SK-N-SH treated with all-trans-retinoic acid at 6 μM for 48 hours (cell line): ENCODE measurements at regions not wholly inside any gene's neighbourhood (a gene's known extent, or its start where the extent isn't known, plus 50 kb on each side); places are given as distances from the start of the nearest gene placed in this dataset.

ENCODE experiments used
- ATAC-seq: fragments of 200-7000 bp; cut with Tn5 transposase; 3 replicates; pipeline ENCODE4 v1.9.1; 2020; ENCODE audit warnings: mild to moderate bottlenecking, moderate library complexity
- ARNTL ChIP-seq: fragments of 450-650 bp; formaldehyde crosslinking; IDR thresholded peaks from 2 replicates; pipeline ENCODE4 v1.5.0; 2020; ENCODE audit warnings: low read depth, mild to moderate bottlenecking, moderate library complexity, borderline replicate concordance
- BACH2 ChIP-seq: fragments of 250-450 bp; sonication (Bioruptor Pico); IDR thresholded peaks from 2 replicates; pipeline ENCODE4 v1.9.0; 2021; ENCODE audit warnings: mild to moderate bottlenecking, borderline replicate concordance
- CSDC2 ChIP-seq: fragments of 250-450 bp; sonication (Bioruptor Pico); IDR thresholded peaks from 2 replicates; pipeline ENCODE4 v1.5.0; 2020; ENCODE audit warnings: mild to moderate bottlenecking, moderate library complexity
- ESRRG ChIP-seq: fragments of 250-450 bp; sonication (Bioruptor Pico); IDR thresholded peaks from 2 replicates; pipeline ENCODE4 v1.6.1; 2021; ENCODE audit warnings: mild to moderate bottlenecking
- GLIS3 ChIP-seq: fragments of 250-450 bp; sonication (Bioruptor Pico); IDR thresholded peaks from 2 replicates; pipeline ENCODE4 v1.5.0; 2020; ENCODE audit warnings: mild to moderate bottlenecking, moderate library complexity
- ISL1 ChIP-seq: fragments of 250-450 bp; sonication (Bioruptor Pico); IDR thresholded peaks from 2 replicates; pipeline ENCODE4 v2.1.2; 2022; ENCODE audit warnings: mild to moderate bottlenecking, moderate library complexity
- OSR1 ChIP-seq: fragments of 250-450 bp; sonication (Bioruptor Pico); IDR thresholded peaks from 2 replicates; pipeline ENCODE4 v1.8.0; 2022; ENCODE audit warnings: moderate library complexity, mild to moderate bottlenecking, inconsistent platforms
- PPARA ChIP-seq: fragments of 250-450 bp; sonication (Bioruptor Pico); IDR thresholded peaks from 2 replicates; pipeline ENCODE4 v1.5.0; 2020; ENCODE audit warnings: mild to moderate bottlenecking, borderline replicate concordance
- RARB ChIP-seq: fragments of 250-450 bp; sonication (Bioruptor Pico); IDR thresholded peaks from 2 replicates; pipeline ENCODE4 v1.8.0; 2021; ENCODE audit warnings: mild to moderate bottlenecking, moderate library complexity
- SNAI2 ChIP-seq: fragments of 250-450 bp; sonication (Bioruptor Pico); IDR thresholded peaks from 2 replicates; pipeline ENCODE4 v1.5.0; 2020; ENCODE audit warnings: mild to moderate bottlenecking, moderate library complexity
- TCF4 ChIP-seq: fragments of 250-450 bp; sonication (Bioruptor Pico); IDR thresholded peaks from 2 replicates; pipeline ENCODE4 v1.8.0; 2021; ENCODE audit warnings: mild to moderate bottlenecking, moderate library complexity, borderline replicate concordance
- ZC3H10 ChIP-seq: fragments of 250-450 bp; sonication (Bioruptor Pico); IDR thresholded peaks from 2 replicates; pipeline ENCODE4 v1.5.1; 2021; ENCODE audit warnings: mild to moderate bottlenecking, moderate library complexity
- ZFP3 ChIP-seq: fragments of 250-450 bp; sonication (Bioruptor Pico); IDR thresholded peaks from 2 replicates; pipeline ENCODE4 v1.5.0; 2020; ENCODE audit warnings: mild to moderate bottlenecking, moderate library complexity
- ZFP30 ChIP-seq: fragments of 450-650 bp; formaldehyde crosslinking; IDR thresholded peaks from 2 replicates; pipeline ENCODE4 v1.5.0; 2022; ENCODE audit warnings: mild to moderate bottlenecking, moderate library complexity
- ZNF565 ChIP-seq: fragments of 450-650 bp; formaldehyde crosslinking; conservative IDR thresholded peaks from 2 replicates; pipeline ENCODE4 v1.5.0; 2020; ENCODE audit warnings: low read depth, mild to moderate bottlenecking, moderate library complexity
- ZNF70 ChIP-seq: fragments of 450-650 bp; formaldehyde crosslinking; IDR thresholded peaks from 2 replicates; pipeline ENCODE4 v1.5.0; 2020; ENCODE audit warnings: mild to moderate bottlenecking, moderate library complexity
- ZNF8 ChIP-seq: fragments of 450-650 bp; formaldehyde crosslinking; IDR thresholded peaks from 2 replicates; pipeline ENCODE4 v1.5.0; 2020; ENCODE audit warnings: mild to moderate bottlenecking, moderate library complexity
- TF ChIP-seq, protein P1 (sequence below): fragments of 250-450 bp; sonication (Bioruptor Pico); IDR thresholded peaks from 2 replicates; pipeline ENCODE4 v1.5.1; 2021; ENCODE audit warnings: mild to moderate bottlenecking, moderate library complexity
- TF ChIP-seq, protein P2 (sequence below): fragments of 250-450 bp; sonication (Bioruptor Pico); IDR thresholded peaks from 2 replicates; pipeline ENCODE4 v1.8.0; 2021; ENCODE audit warnings: low read depth, mild to moderate bottlenecking, moderate library complexity, borderline replicate concordance
- TF ChIP-seq, protein P3 (sequence below): fragments of 250-450 bp; sonication (Bioruptor Pico); IDR thresholded peaks from 2 replicates; pipeline ENCODE4 v1.8.0; 2020; ENCODE audit warnings: mild to moderate bottlenecking, moderate library complexity, borderline replicate concordance
- TF ChIP-seq, protein P4 (sequence below): fragments of 250-450 bp; sonication (Bioruptor Pico); IDR thresholded peaks from 2 replicates; pipeline ENCODE4 v1.5.1; 2020; ENCODE audit warnings: low read depth, mild to moderate bottlenecking, moderate library complexity
- TF ChIP-seq, protein P5 (sequence below): fragments of 250-450 bp; sonication (Bioruptor Pico); IDR thresholded peaks from 2 replicates; pipeline ENCODE4 v1.5.0; 2020; ENCODE audit warnings: mild to moderate bottlenecking, moderate library complexity

DNA sequence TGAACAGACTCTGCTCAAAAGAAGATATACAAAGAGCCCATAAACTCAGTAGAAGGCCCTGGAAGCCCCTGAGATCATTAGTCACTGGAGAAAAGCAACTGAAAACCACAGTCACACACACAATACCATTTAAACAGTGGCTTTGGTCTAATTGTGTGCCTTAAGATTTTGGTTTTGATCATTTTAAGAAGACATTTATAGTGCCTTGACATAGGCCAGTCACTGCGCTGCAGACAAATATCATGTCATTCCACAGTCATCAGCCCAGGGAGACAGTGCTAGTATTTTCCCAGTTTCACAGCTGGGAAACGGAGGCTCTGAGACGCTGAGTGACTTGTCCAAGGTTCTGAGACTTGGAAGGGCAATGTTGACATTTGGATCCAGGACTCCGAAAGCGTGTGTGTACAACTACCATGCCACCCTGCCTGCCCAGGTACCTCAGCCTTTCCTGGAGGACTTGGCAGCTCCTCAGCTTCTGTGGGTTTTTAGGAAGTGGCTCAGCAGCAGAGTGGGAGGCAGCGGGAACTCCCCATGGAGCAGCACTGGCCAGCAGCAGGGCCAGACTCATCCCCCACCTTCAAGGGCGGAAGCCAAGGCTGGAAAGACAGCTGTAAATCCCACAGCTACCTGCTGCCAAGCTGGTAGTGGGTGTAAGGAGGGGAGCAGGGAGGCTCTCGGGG is 173.9 kb downstream of the WDR11 start:
- TF ChIP-seq ISL1 (CRISPR knock-in tag) (no peak), ZFP3 (CRISPR knock-in tag) (no peak), ZC3H10 (no peak), RARB (no peak), ESRRG (CRISPR knock-in tag) (no peak)
- no peak for ATAC-seq

DNA sequence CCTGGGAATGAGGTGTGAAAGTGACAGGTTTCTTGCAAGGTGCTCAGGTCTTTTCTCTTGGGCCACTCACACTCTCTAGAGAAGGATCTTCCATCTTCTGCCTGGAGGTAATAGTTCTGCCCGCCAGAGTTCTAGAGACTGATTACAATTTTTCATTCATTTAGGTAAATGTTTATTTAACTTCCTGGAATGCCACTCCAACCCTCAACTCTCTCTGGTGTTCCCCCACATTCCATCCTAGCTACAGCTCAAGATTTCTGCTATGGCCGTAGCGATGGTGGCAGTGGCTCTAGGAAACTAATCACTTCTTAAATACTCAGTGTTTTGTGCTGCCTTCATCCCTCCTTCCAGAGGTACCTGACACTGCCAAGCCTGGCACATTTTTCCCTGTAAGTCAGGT is 174.6 kb downstream of the WDR11 start:
- no peak for ATAC-seq
- no peak for TF ChIP-seq ZNF8
- TF ChIP-seq, protein P1, sequence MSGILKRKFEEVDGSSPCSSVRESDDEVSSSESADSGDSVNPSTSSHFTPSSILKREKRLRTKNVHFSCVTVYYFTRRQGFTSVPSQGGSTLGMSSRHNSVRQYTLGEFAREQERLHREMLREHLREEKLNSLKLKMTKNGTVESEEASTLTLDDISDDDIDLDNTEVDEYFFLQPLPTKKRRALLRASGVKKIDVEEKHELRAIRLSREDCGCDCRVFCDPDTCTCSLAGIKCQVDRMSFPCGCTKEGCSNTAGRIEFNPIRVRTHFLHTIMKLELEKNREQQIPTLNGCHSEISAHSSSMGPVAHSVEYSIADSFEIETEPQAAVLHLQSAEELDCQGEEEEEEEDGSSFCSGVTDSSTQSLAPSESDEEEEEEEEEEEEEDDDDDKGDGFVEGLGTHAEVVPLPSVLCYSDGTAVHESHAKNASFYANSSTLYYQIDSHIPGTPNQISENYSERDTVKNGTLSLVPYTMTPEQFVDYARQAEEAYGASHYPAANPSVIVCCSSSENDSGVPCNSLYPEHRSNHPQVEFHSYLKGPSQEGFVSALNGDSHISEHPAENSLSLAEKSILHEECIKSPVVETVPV: no peak
- no peak for TF ChIP-seq CSDC2 (CRISPR knock-in tag)
- TF ChIP-seq, protein P2, sequence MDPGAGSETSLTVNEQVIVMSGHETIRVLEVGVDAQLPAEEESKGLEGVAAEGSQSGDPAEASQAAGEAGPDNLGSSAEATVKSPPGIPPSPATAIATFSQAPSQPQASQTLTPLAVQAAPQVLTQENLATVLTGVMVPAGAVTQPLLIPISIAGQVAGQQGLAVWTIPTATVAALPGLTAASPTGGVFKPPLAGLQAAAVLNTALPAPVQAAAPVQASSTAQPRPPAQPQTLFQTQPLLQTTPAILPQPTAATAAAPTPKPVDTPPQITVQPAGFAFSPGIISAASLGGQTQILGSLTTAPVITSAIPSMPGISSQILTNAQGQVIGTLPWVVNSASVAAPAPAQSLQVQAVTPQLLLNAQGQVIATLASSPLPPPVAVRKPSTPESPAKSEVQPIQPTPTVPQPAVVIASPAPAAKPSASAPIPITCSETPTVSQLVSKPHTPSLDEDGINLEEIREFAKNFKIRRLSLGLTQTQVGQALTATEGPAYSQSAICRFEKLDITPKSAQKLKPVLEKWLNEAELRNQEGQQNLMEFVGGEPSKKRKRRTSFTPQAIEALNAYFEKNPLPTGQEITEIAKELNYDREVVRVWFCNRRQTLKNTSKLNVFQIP (CRISPR knock-in tag): no peak
- TF ChIP-seq, protein P3, sequence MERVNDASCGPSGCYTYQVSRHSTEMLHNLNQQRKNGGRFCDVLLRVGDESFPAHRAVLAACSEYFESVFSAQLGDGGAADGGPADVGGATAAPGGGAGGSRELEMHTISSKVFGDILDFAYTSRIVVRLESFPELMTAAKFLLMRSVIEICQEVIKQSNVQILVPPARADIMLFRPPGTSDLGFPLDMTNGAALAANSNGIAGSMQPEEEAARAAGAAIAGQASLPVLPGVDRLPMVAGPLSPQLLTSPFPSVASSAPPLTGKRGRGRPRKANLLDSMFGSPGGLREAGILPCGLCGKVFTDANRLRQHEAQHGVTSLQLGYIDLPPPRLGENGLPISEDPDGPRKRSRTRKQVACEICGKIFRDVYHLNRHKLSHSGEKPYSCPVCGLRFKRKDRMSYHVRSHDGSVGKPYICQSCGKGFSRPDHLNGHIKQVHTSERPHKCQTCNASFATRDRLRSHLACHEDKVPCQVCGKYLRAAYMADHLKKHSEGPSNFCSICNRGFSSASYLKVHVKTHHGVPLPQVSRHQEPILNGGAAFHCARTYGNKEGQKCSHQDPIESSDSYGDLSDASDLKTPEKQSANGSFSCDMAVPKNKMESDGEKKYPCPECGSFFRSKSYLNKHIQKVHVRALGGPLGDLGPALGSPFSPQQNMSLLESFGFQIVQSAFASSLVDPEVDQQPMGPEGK (CRISPR knock-in tag): no peak
- TF ChIP-seq, protein P4, sequence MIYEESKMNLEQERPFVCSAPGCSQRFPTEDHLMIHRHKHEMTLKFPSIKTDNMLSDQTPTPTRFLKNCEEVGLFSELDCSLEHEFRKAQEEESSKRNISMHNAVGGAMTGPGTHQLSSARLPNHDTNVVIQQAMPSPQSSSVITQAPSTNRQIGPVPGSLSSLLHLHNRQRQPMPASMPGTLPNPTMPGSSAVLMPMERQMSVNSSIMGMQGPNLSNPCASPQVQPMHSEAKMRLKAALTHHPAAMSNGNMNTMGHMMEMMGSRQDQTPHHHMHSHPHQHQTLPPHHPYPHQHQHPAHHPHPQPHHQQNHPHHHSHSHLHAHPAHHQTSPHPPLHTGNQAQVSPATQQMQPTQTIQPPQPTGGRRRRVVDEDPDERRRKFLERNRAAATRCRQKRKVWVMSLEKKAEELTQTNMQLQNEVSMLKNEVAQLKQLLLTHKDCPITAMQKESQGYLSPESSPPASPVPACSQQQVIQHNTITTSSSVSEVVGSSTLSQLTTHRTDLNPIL (CRISPR knock-in tag): no peak
- no peak for TF ChIP-seq ARNTL
- no peak for TF ChIP-seq ESRRG (CRISPR knock-in tag)
- TF ChIP-seq, protein P5, sequence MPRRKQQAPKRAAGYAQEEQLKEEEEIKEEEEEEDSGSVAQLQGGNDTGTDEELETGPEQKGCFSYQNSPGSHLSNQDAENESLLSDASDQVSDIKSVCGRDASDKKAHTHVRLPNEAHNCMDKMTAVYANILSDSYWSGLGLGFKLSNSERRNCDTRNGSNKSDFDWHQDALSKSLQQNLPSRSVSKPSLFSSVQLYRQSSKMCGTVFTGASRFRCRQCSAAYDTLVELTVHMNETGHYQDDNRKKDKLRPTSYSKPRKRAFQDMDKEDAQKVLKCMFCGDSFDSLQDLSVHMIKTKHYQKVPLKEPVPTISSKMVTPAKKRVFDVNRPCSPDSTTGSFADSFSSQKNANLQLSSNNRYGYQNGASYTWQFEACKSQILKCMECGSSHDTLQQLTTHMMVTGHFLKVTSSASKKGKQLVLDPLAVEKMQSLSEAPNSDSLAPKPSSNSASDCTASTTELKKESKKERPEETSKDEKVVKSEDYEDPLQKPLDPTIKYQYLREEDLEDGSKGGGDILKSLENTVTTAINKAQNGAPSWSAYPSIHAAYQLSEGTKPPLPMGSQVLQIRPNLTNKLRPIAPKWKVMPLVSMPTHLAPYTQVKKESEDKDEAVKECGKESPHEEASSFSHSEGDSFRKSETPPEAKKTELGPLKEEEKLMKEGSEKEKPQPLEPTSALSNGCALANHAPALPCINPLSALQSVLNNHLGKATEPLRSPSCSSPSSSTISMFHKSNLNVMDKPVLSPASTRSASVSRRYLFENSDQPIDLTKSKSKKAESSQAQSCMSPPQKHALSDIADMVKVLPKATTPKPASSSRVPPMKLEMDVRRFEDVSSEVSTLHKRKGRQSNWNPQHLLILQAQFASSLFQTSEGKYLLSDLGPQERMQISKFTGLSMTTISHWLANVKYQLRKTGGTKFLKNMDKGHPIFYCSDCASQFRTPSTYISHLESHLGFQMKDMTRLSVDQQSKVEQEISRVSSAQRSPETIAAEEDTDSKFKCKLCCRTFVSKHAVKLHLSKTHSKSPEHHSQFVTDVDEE (CRISPR knock-in tag): no peak
- TF ChIP-seq RARB: no peak
- TF ChIP-seq TCF4: no peak
- no peak for TF ChIP-seq ZNF70 (CRISPR knock-in tag)
- TF ChIP-seq OSR1 (CRISPR knock-in tag): no peak
- TF ChIP-seq GLIS3 (CRISPR knock-in tag): no peak
- TF ChIP-seq SNAI2: no peak
- no peak for TF ChIP-seq PPARA
- no peak for TF ChIP-seq ZNF565 (CRISPR knock-in tag)
- TF ChIP-seq ZFP30: no peak
- no peak for TF ChIP-seq BACH2 (CRISPR knock-in tag)
- TF ChIP-seq ISL1 (CRISPR knock-in tag): no peak

- ATAC-seq: no peak
- TF ChIP-seq, protein P2 (CRISPR knock-in tag): no peak
- TF ChIP-seq, protein P3 (CRISPR knock-in tag): no peak
- no peak for TF ChIP-seq ISL1 (CRISPR knock-in tag)
- TF ChIP-seq, all 23 proteins: peak for 0
These were observed 176.2 kb downstream of the WDR11 start for GRCh38 chr10:121027371-121027770.
